ENCODE measurements at regions not wholly inside any gene's neighbourhood (a gene's known extent, or its start where the extent isn't known, plus 50 kb on each side); places are given as distances from the start of the nearest gene placed in this dataset. TPM values are rescaled to one million over a fixed set of nuclear protein-coding genes. Genes with fewer than 3 reads are reported as not detected.

Small RNAs in the stretch of these regions (small RNA-seq; reads per million reads assigned to genes)
- not detected for gene Z99497.1
